GM12874 (cell line): ENCODE measurements at regions not wholly inside any gene's neighbourhood (a gene's known extent, or its start where the extent isn't known, plus 50 kb on each side); places are given as distances from the start of the nearest gene placed in this dataset.

Source experiments
- CTCF ChIP-seq: IDR thresholded peaks from 2 replicates; pipeline ENCODE4 v1.5.1; 2011; ENCODE audit warnings: low read depth, mild to moderate bottlenecking, control low read depth, low read length, moderate library complexity; ENCODE audit not compliant: insufficient read depth

GRCh38 chr9:38216572-38216971 is 147.5 kb upstream of the SHB start:
- TF ChIP-seq CTCF, result no peak

GRCh38 chr9:38215465-38215864 is 146.4 kb upstream of the SHB start:
- no peak for TF ChIP-seq CTCF

- no peak for TF ChIP-seq CTCF
Observed at GRCh38 chr9:38214432-38214831, 145.4 kb upstream of the SHB start.

GRCh38 chr9:38213631-38214299 is 144.7 kb upstream of the SHB start:
- no peak for TF ChIP-seq CTCF

- no peak for TF ChIP-seq CTCF
Observed at GRCh38 chr9:38212016-38212415, 143.0 kb upstream of the SHB start.

- TF ChIP-seq CTCF, result no peak
Observed at GRCh38 chr9:38211002-38211401, 142.0 kb upstream of the SHB start.

- no peak for TF ChIP-seq CTCF
Observed at GRCh38 chr9:38208206-38208901, 139.3 kb upstream of the SHB start.
